Lower lobe of right lung (tissue), 2 donors: ENCODE measurements at regions not wholly inside any gene's neighbourhood (a gene's known extent, or its start where the extent isn't known, plus 50 kb on each side); places are given as distances from the start of the nearest gene placed in this dataset.
"Not testable (repeated sequence)": the region's sequence is repeated elsewhere in the genome, so short reads cannot be mapped to it uniquely, and the experiment has no call there.

Experiments used
- ATAC-seq, 2 donors: fragments of 200-7000 bp; cut with Tn5 transposase; one replicate each; pipeline ENCODE4 v1.9.1; 2020 to 2022; ENCODE audit warnings: mild to moderate bottlenecking in 2 of 2, moderate library complexity in 2 of 2
- DNase-seq: peaks from one replicate; pipeline ENCODE4 v3.0.0-alpha.2; 2020
- H3K27ac ChIP-seq: fragments of 200-600 bp; one replicate; pipeline ENCODE4 v1.8.0; 2022
- H3K27me3 ChIP-seq: fragments of 200-600 bp; one replicate; pipeline ENCODE4 v1.8.0; 2022; ENCODE audit warnings: low read depth
- H3K36me3 ChIP-seq: fragments of 200-600 bp; one replicate; pipeline ENCODE4 v1.8.0; 2022; ENCODE audit warnings: mild to moderate bottlenecking
- H3K4me1 ChIP-seq: fragments of 200-600 bp; one replicate; pipeline ENCODE4 v1.8.0; 2022
- H3K4me3 ChIP-seq: fragments of 200-600 bp; one replicate; pipeline ENCODE4 v1.8.0; 2022; ENCODE audit warnings: mild to moderate bottlenecking
- H3K9me3 ChIP-seq: fragments of 200-600 bp; one replicate; pipeline ENCODE4 v1.8.0; 2022
- CTCF ChIP-seq: fragments of 200-600 bp; IDR thresholded peaks from one replicate; pipeline ENCODE4 v1.8.0; 2022; ENCODE audit warnings: antibody characterized with exemption, mild to moderate bottlenecking
- intact Hi-C: fragments of 100-400 bp; cut with DNase I; formaldehyde crosslinking; loops from one replicate; pipeline ENCODE4 v1.11.0; 2022
- donor health status: DM: no; HTN: yes; CAD: no; lungs with severe emphysema.

DNA sequence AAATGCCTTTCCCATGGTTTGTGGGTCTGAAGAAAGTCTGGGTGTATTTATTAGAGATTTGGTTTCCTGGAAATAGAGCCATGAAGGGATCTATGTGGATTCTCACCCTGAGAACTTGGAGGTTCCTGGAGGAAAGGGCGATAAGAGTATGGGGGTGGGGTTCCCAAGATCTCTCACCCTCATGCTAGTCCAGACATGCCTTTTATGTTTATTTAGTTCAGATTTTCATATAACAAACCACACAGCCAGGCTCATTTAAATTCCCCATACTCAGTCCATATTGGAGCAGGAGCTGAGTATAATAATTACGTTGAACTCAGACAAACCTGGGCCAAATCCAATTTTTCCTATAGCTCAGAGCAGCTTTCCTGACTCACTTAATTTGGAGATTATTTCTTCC is 566.6 kb downstream of the GOLGA6L6 start:
- H3K27me3 ChIP-seq, result no peaks in the 10 kb centered on the region
- H3K9me3 ChIP-seq, result no peaks in the 10 kb centered on the region
- no peaks in the 10 kb centered on the region for H3K36me3 ChIP-seq
- no peak overlapping the region for H3K27ac ChIP-seq
- intact Hi-C loops, result no loop called here
- no peak for DNase-seq
- no peak for TF ChIP-seq CTCF
- no peak overlapping the region for H3K4me3 ChIP-seq
- H3K4me1 ChIP-seq, result no peaks in the 10 kb centered on the region
- ATAC-seq, result no peak

- Histone ChIP-seq H3K27me3 (no peaks in the 10 kb centered on the region), H3K4me3 (no peak overlapping the region), H3K4me1 (no peaks in the 10 kb centered on the region), H3K36me3 (no peaks in the 10 kb centered on the region), H3K9me3 (no peaks in the 10 kb centered on the region), H3K27ac (no peak overlapping the region)
- no peak for TF ChIP-seq CTCF
- intact Hi-C loops, result no loop called here
- ATAC-seq, result no peak
- no peak for DNase-seq
These were observed 567.9 kb downstream of the GOLGA6L6 start for GRCh38 chr15:19973718-19974117.

GRCh38 chr15:19972582-19972981 is 569.0 kb downstream of the GOLGA6L6 start:
- H3K27ac ChIP-seq, H3K27me3 ChIP-seq, H3K9me3 ChIP-seq, H3K36me3 ChIP-seq, DNase-seq, H3K4me1 ChIP-seq, ATAC-seq, H3K4me3 ChIP-seq, intact Hi-C loops: not testable (repeated sequence)

DNA sequence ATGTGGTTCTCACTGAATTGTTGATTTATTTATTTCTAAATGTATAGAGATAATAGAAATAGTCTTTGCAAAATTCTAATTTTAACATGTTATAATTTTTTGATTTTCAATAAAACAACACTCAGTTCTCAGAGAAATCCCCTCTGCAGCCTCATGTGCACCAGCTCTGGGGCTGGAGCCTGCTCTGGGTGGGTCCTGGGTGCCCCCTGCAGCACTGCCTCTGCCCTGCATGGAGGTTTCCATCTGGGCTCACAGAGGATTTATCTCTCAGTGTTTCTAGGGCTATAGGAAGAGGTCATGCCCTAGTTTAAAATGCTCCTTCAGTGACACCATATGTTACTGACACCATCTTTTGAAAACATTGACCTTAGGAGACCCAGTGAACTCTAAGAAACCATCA is 576.0 kb downstream of the GOLGA6L6 start:
- H3K4me1 ChIP-seq, H3K27me3 ChIP-seq, H3K27ac ChIP-seq, intact Hi-C loops, DNase-seq, H3K4me3 ChIP-seq, ATAC-seq, H3K36me3 ChIP-seq, H3K9me3 ChIP-seq: not testable (repeated sequence)

GRCh38 chr15:19964480-19964879 is 577.1 kb downstream of the GOLGA6L6 start:
- H3K4me1 ChIP-seq, ATAC-seq, H3K27ac ChIP-seq, H3K9me3 ChIP-seq, intact Hi-C loops, DNase-seq, H3K27me3 ChIP-seq, H3K4me3 ChIP-seq, H3K36me3 ChIP-seq: not testable (repeated sequence)

DNA sequence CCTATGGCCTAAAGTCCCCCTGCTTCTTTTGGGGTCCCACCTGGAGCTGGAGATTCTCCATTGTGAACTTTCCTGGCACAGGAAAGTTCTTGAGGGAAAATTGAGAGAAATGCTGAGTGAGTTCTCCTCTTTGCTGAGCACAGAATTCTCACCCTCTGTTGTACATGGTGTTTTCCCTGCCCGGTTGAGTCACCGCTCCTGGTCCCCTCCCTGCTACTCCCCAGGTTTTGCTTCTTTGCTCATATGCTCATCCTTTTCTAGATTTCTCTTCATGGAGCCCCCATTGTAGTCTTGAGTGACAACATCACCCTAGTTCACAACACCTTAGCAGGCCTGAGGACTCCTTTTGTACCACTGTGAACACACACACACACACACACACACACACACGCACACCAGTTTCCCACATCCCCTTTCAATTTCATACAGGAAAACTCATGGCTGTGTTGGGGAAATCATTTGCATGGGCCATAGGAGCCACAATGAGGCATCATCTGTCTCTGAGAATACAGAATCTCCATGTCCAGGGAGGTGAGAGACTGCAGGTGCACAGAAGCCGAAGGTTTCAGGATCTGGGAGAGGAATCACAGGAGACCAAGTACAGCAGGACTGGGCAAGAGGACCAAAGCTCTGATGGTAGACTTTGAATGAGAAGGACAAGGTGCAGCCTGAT is 585.3 kb downstream of the GOLGA6L6 start:
- H3K36me3 ChIP-seq, result no peaks in the 10 kb centered on the region
- intact Hi-C loops, result no loop called here
- no peak overlapping the region for H3K4me3 ChIP-seq
- H3K27me3 ChIP-seq, result no peaks in the 10 kb centered on the region
- TF ChIP-seq CTCF, result no peak
- ATAC-seq (no peak), DNase-seq (no peak)
- H3K9me3 ChIP-seq, result no peaks in the 10 kb centered on the region
- no peak overlapping the region for H3K27ac ChIP-seq
- no peaks in the 10 kb centered on the region for H3K4me1 ChIP-seq

GRCh38 chr15:19944261-19944888 is 597.2 kb downstream of the GOLGA6L6 start:
- TF ChIP-seq CTCF, result no peak
- Histone ChIP-seq H3K27me3 (peaks cover 14% of the 10 kb centered on the region), H3K9me3 (no peaks in the 10 kb centered on the region), H3K4me1 (no peaks in the 10 kb centered on the region), H3K36me3 (no peaks in the 10 kb centered on the region), H3K4me3 (no peak overlapping the region), H3K27ac (no peak overlapping the region)
- no peak for DNase-seq
- no peak for ATAC-seq
- intact Hi-C loops, result no loop called here
